BLaER1 treated with 17β-estradiol and CSF1 and Interleukin-3, amounts not matched to agents 10 nM and 100 nM (cell line): ENCODE measurements at regions not wholly inside any gene's neighbourhood (a gene's known extent, or its start where the extent isn't known, plus 50 kb on each side); places are given as distances from the start of the nearest gene placed in this dataset.

Experiments
- H3K27ac ChIP-seq, 11 experiments: shearing (Covaris generic); formaldehyde crosslinking; 2 replicates each; pipeline ENCODE4 v1.8.1; 2022
- H3K27me3 ChIP-seq, 11 experiments: shearing (Covaris generic); formaldehyde crosslinking; 2 replicates each; pipeline ENCODE4 v1.8.1; 2022
- H3K36me3 ChIP-seq, 11 experiments: shearing (Covaris generic); formaldehyde crosslinking; 2 replicates each; pipeline ENCODE4 v1.8.1; 2022
- H3K4me1 ChIP-seq, 10 experiments: shearing (Covaris generic); formaldehyde crosslinking; 2 replicates each; pipeline ENCODE4 v1.8.1; 2022
- H3K4me2 ChIP-seq, 11 experiments: shearing (Covaris generic); formaldehyde crosslinking; 2 replicates each; pipeline ENCODE4 v1.8.1; 2022
- H3K4me3 ChIP-seq, 10 experiments: shearing (Covaris generic); formaldehyde crosslinking; 2 replicates each; pipeline ENCODE4 v1.8.1; 2022
- H3K9ac ChIP-seq, 11 experiments: shearing (Covaris generic); formaldehyde crosslinking; 2 replicates each; pipeline ENCODE4 v1.8.1; 2022
- H3K9me3 ChIP-seq, 11 experiments: shearing (Covaris generic); formaldehyde crosslinking; replicated peaks in 1 of 11; 2 replicates each; pipeline ENCODE4 v1.8.1; 2022
- H4K20me1 ChIP-seq, 11 experiments: shearing (Covaris generic); formaldehyde crosslinking; 2 replicates each; pipeline ENCODE4 v1.8.1; 2022
- Cebpa-rat ChIP-seq, 11 experiments: shearing (Covaris generic); IDR thresholded peaks; 2 replicates each; pipeline ENCODE4 v1.8.1; 2022

DNA sequence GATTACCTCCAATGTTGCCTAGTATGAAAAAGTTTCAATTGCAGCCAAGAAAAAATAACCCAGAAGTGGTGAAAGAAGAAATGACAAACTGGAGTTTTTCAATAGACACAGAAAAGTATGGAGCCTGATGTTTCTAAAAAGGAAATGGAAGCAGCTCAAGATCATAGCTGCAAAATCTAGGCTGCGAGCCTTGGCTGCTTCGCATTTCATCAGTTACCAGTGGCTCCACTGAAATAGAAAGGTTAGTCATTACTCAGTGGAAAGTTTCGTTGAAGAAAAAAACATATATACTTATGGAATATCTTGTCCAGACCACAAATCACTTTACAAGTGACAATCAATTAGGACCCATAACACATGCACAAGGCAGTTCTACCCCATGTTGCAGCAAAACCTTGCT is 206.8 kb upstream of the SOX9 start:
- no peaks in the 10 kb centered on the region for H4K20me1 ChIP-seq
- H3K4me3 ChIP-seq: no peak overlapping the region
- no peak for TF ChIP-seq Cebpa-rat (IDR thresholded peaks at IDR 0.05)
- no peak overlapping the region for H3K9ac ChIP-seq
- H3K4me1 ChIP-seq: no peaks in the 10 kb centered on the region
- no peaks in the 10 kb centered on the region for H3K27me3 ChIP-seq
- H3K27ac ChIP-seq: no peak overlapping the region
- no peak overlapping the region for H3K4me2 ChIP-seq
- no peaks in the 10 kb centered on the region for H3K9me3 ChIP-seq
- no peaks in the 10 kb centered on the region for H3K36me3 ChIP-seq

DNA sequence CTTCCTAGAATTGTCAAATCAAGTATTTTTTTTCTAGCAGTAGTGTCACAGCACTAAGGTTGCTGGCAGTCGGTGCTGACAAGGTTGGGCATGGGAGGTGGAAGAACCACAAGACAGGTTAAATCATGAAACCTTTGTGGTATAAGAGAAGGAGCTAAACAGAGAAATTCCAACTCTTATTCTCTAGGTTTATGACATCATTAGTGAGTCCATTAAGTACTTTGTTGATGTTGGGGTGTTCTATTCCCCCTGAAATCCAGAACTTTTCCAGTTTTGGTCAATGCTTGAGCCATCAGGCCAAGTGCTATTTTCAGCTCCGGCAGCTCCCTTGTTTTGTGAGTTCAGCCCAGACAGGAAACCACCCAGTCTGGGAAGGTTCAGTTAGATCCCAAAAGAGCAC is 206.0 kb upstream of the SOX9 start:
- no peak overlapping the region for H3K4me2 ChIP-seq

DNA sequence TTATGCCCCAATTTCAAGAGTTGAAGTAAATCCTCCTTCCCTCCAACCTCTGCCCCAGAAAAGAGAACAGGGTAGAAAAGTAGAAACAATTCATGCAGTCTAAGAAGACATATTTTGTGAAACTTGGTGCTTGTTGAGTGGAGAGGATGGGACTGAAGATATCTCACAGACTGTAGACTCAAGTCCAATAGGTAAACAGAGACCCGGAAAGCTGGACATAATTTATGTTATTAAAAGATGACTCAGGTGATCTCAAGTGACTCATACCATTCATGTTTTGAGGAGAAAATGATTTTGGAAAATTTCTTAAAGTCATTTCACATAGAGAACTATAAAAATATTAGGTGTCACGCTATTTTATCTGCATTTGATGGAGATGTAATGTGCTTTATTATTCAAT is 203.1 kb upstream of the SOX9 start:
- Histone ChIP-seq H3K36me3 (no peaks in the 10 kb centered on the region), H3K4me2 (no peak overlapping the region), H3K4me1 (peaks cover 0 to 24% (median 0%) of the 10 kb centered on the region in 10 experiments; a peak in 5 of 20 replicates), H3K9me3 (no peaks in the 10 kb centered on the region), H4K20me1 (no peaks in the 10 kb centered on the region), H3K27ac (no peak overlapping the region), H3K9ac (no peak overlapping the region), H3K4me3 (no peak overlapping the region), H3K27me3 (no peaks in the 10 kb centered on the region)
- no peak for TF ChIP-seq Cebpa-rat (IDR thresholded peaks at IDR 0.05)

More for the DNA sequence above, 206.0 kb upstream of the SOX9 start:
- H3K9me3 ChIP-seq: no peaks in the 10 kb centered on the region
- H3K27ac ChIP-seq: no peak overlapping the region
- no peak overlapping the region for H3K4me3 ChIP-seq
- H3K27me3 ChIP-seq: no peaks in the 10 kb centered on the region
- no peaks in the 10 kb centered on the region for H3K4me1 ChIP-seq
- no peaks in the 10 kb centered on the region for H4K20me1 ChIP-seq
- H3K36me3 ChIP-seq: no peaks in the 10 kb centered on the region
- H3K9ac ChIP-seq: no peak overlapping the region
- TF ChIP-seq Cebpa-rat (IDR thresholded peaks at IDR 0.05): no peak

DNA sequence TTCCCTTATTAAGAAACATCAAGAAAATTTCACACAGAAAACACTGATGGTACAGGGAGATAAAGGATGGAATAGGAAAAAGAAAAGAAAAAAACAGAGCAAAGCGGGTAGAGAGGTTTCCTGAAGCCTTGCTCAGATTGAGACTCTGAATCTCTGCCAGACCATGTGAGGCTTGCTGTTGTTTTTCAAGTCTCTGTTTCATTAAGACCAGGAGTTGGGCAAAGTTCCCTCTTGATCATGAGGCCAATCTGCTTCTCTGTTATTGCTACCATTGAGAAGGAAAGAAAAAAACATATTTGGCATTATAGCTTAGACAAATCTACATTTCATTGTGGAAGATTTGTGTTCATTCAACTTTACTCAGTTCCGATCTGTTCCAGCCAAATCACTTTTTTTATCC is 201.6 kb upstream of the SOX9 start:
- H3K27ac ChIP-seq: no peak overlapping the region
- no peaks in the 10 kb centered on the region for H3K27me3 ChIP-seq
- H3K9me3 ChIP-seq: no peaks in the 10 kb centered on the region
- no peak overlapping the region for H3K9ac ChIP-seq
- TF ChIP-seq Cebpa-rat (IDR thresholded peaks at IDR 0.05): no peak
- peaks cover 0 to 29% (median 0%) of the 10 kb centered on the region in 10 experiments; a peak in 5 of 20 replicates for H3K4me1 ChIP-seq
- H3K36me3 ChIP-seq: no peaks in the 10 kb centered on the region
- H3K4me3 ChIP-seq: no peak overlapping the region
- H3K4me2 ChIP-seq: no peak overlapping the region
- no peaks in the 10 kb centered on the region for H4K20me1 ChIP-seq

DNA sequence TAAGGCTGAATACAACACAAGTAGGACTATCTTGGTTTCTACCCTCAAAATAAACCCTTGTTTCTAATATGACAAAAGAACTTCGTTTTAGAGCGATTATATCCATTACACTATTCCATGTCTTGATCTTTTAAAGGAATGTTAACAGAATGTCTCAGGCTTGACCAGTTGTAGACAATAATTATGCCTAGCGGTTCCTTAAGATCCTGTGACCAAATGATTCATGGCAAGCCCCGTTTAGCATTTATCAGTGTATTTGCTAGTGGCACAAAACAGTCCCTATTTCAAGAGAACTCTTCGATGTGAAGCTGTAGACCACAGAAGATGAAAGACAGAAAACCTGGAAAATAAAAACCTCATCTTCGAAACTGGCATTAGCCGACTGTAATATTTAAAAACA is 200.9 kb upstream of the SOX9 start:
- no peaks in the 10 kb centered on the region for H3K36me3 ChIP-seq
- peaks cover 0 to 29% (median 0%) of the 10 kb centered on the region in 10 experiments; a peak in 5 of 20 replicates for H3K4me1 ChIP-seq
- no peaks in the 10 kb centered on the region for H3K9me3 ChIP-seq
- no peak overlapping the region for H3K27ac ChIP-seq
- no peak for TF ChIP-seq Cebpa-rat (IDR thresholded peaks at IDR 0.05)
- H3K4me3 ChIP-seq: no peak overlapping the region
- no peak overlapping the region for H3K9ac ChIP-seq
- peak overlapping the region in 1 of 11 experiments; percentile 3; a peak in 1 of 22 replicates for H3K4me2 ChIP-seq
- no peaks in the 10 kb centered on the region for H3K27me3 ChIP-seq
- H4K20me1 ChIP-seq: no peaks in the 10 kb centered on the region

DNA sequence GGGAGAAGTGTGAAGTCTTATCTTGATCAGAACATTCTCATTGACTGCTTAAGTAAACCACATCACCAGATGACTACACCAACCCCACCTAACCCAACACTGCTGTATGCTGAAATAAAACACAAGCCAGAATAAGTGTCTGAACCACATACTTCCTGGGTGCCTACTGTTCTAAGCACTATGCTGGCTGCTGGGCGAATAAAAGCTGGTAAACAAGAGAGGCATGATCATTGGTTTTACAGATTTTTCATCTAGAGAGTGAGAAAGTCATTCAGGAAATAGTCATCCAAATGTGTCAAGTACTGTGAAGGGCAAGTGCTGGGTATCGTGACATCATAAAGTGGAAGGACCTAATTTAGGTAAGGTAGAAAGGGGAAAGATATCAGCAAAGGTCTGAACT is 199.0 kb upstream of the SOX9 start:
- no peak overlapping the region for H3K4me3 ChIP-seq
- no peaks in the 10 kb centered on the region for H4K20me1 ChIP-seq
- peaks cover 0 to 29% (median 0%) of the 10 kb centered on the region in 10 experiments; a peak in 5 of 20 replicates for H3K4me1 ChIP-seq
- no peaks in the 10 kb centered on the region for H3K27me3 ChIP-seq
- no peak overlapping the region for H3K27ac ChIP-seq
- H3K9ac ChIP-seq: no peak overlapping the region
- H3K9me3 ChIP-seq: no peaks in the 10 kb centered on the region
- H3K4me2 ChIP-seq: peak overlapping the region in 2 of 11 experiments; percentile 32 to 79; a peak in 3 of 22 replicates
- H3K36me3 ChIP-seq: no peaks in the 10 kb centered on the region
- no peak for TF ChIP-seq Cebpa-rat (IDR thresholded peaks at IDR 0.05)

DNA sequence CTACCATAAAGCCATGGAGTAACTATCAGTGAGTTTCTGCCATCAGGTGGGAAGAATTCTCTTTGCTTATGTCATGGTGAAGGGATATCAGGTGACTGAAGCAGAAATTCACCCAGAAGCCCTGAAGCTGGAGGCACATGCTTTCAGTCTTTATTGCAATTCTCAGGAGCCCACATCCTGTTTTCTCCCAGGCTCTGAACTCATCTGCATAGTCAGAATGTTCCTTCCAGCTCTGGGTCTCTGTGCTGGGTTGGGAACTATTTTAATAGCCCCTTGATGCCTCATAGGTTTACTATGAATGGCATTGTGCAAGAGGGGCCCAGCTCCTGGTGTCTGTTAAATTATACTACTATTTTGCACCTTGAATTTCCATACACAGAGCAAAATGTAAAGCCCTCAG is 198.4 kb upstream of the SOX9 start:
- no peak overlapping the region; a peak in 1 of 22 replicates for H3K27ac ChIP-seq
- no peaks in the 10 kb centered on the region for H3K27me3 ChIP-seq
- H3K36me3 ChIP-seq: no peaks in the 10 kb centered on the region
- no peak for TF ChIP-seq Cebpa-rat (IDR thresholded peaks at IDR 0.05)
- no peak overlapping the region for H3K4me3 ChIP-seq
- H4K20me1 ChIP-seq: no peaks in the 10 kb centered on the region
- peak overlapping the region in 5 of 11 experiments; percentile 4 to 79 (median 32); a peak in 6 of 22 replicates for H3K4me2 ChIP-seq
- H3K9me3 ChIP-seq: no peaks in the 10 kb centered on the region
- peaks cover 0 to 29% (median 0%) of the 10 kb centered on the region in 10 experiments; a peak in 5 of 20 replicates for H3K4me1 ChIP-seq
- H3K9ac ChIP-seq: no peak overlapping the region

DNA sequence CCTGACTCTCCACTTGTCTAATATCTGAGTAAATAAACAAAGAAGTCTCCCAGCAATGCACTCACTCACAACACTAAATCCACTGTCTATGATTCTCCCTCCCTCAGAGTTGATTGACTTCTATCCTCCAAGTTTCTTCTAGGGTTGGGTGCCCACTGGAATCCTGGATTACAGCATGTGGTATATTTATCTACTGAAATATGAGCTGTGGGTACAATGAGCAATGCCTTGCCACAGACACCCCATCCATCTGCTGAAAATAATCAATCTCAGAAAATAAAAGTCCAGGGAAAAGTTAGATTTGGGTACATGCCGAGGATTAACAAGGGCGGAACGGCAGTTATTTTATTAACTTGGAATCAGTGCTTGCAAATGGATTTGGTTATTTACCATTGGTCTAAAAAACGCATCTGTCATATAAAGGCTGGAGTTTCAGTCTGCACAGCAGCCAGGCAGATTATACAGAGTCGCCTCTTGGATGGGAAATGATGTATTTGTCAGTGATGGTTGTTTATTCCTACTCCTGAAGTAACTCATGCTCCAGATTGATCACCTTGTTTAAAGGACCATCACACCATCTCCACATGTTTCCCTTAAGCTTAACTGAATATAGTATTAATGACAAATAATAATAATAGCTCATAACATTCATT is 193.9 kb upstream of the SOX9 start:
- Histone ChIP-seq H3K9me3 (no peaks in the 10 kb centered on the region), H3K27ac (no peak overlapping the region), H4K20me1 (no peaks in the 10 kb centered on the region), H3K4me2 (no peak overlapping the region), H3K4me3 (no peak overlapping the region), H3K36me3 (no peaks in the 10 kb centered on the region), H3K9ac (no peak overlapping the region), H3K4me1 (peaks cover 0 to 13% (median 0%) of the 10 kb centered on the region in 10 experiments; a peak in 5 of 20 replicates), H3K27me3 (no peaks in the 10 kb centered on the region)
- TF ChIP-seq Cebpa-rat (IDR thresholded peaks at IDR 0.05): no peak

DNA sequence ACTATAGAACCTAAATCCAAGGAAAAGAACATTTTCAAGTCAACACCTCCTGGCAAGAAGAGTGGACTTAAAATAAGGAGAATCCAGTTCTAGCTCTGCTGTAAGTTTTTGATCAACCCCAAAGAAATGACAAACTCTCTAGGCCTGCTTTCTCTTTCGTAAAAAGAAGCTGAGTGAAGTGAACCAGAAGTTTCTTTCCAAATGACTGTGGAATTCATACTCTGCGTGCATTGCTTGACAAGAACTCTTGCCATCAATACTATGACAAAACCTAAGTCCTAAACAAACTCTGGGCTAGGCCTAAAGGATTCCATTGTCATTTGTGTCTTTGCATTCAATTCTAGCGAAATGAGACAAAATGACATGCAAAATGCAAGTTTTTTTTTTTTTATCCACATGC is 187.5 kb upstream of the SOX9 start:
- H3K36me3 ChIP-seq: no peaks in the 10 kb centered on the region
- H3K27me3 ChIP-seq: no peaks in the 10 kb centered on the region
- H3K9me3 ChIP-seq: no peaks in the 10 kb centered on the region
- TF ChIP-seq Cebpa-rat (IDR thresholded peaks at IDR 0.05): no peak
- no peak overlapping the region for H3K27ac ChIP-seq
- no peaks in the 10 kb centered on the region for H3K4me1 ChIP-seq
- no peak overlapping the region for H3K9ac ChIP-seq
- no peak overlapping the region for H3K4me2 ChIP-seq
- no peaks in the 10 kb centered on the region for H4K20me1 ChIP-seq
- H3K4me3 ChIP-seq: no peak overlapping the region

DNA sequence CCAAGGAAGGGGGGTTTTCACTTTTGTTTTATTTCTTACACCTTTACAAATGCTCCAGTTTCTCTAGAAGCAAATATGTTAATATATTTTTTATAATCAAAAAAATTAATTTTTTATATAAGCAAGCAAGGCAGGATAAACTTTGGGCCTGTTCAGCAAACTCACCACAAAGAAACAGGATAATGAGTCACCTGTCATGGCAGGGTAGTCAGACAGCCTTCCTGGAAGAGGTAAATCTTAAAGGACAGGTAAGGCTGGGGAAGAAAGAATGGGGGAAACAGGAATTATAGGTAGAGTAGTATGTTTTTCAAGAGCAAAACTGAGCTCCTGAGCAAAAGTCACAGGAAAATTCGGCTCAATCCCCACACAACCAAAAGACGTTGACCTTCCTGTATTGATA is 186.3 kb upstream of the SOX9 start:
- no peak overlapping the region for H3K9ac ChIP-seq
- no peak overlapping the region for H3K27ac ChIP-seq

More for the DNA sequence above, 186.3 kb upstream of the SOX9 start:
- Histone ChIP-seq H3K9me3 (no peaks in the 10 kb centered on the region), H3K27me3 (no peaks in the 10 kb centered on the region), H3K4me1 (no peaks in the 10 kb centered on the region), H3K36me3 (no peaks in the 10 kb centered on the region), H4K20me1 (no peaks in the 10 kb centered on the region), H3K4me2 (no peak overlapping the region), H3K4me3 (no peak overlapping the region)
- no peak for TF ChIP-seq Cebpa-rat (IDR thresholded peaks at IDR 0.05)
